GM23248 (cell line): ENCODE measurements at regions not wholly inside any gene's neighbourhood (a gene's known extent, or its start where the extent isn't known, plus 50 kb on each side); places are given as distances from the start of the nearest gene placed in this dataset.

Source experiments
- EZH2 ChIP-seq: fragments of 200-600 bp; sonication (generic); IDR thresholded peaks from 2 replicates; pipeline ENCODE4 v1.6.1; 2018; ENCODE audit warnings: antibody characterized with exemption, mild to moderate bottlenecking; ENCODE audit not compliant: insufficient read depth, poor library complexity, severe bottlenecking
- EZH2phosphoT487 ChIP-seq: fragments of 200-600 bp; sonication (generic); IDR thresholded peaks from 2 replicates; pipeline ENCODE4 v1.6.1; 2018; ENCODE audit warnings: antibody characterized with exemption, moderate library complexity, mild to moderate bottlenecking, low read depth; ENCODE audit not compliant: insufficient read depth

- TF ChIP-seq EZH2 (no peak), EZH2phosphoT487 (no peak)
These were observed 102.3 kb upstream of the TENM4 start for GRCh38 chr11:79543101-79543500.
